ENCODE measurements at regions not wholly inside any gene's neighbourhood (a gene's known extent, or its start where the extent isn't known, plus 50 kb on each side); places are given as distances from the start of the nearest gene placed in this dataset.
A peak's percentile ranks its signal among the peaks of the same experiment; 100 is the strongest.

GRCh38 chr11:113613619-113614018 is 92.5 kb downstream of the TMPRSS5 start:
- no peak overlapping the region for H3K27ac Mint-ChIP-seq
- H3K27me3 ChIP-seq (ENCODE audit: control insufficient read depth in 2 of 2, insufficient read depth in 2 of 2, low read length in 2 of 2): no peaks in the 10 kb centered on the region
- H3K9me3 ChIP-seq (replicated peaks in 1 of 2; ENCODE audit: control insufficient read depth in 1 of 2, insufficient read depth in 1 of 2, low read length in 2 of 2): no peaks in the 10 kb centered on the region
- H3K36me3 Mint-ChIP-seq: no peaks in the 10 kb centered on the region
- H2AFZ ChIP-seq (ENCODE audit: insufficient read depth, low read depth, low read length, poor library complexity, severe bottlenecking): no peak overlapping the region
- peak overlapping the region in 1 of 2 donors; percentile 46 for H3K4me3 Mint-ChIP-seq
- H3K79me2 ChIP-seq (ENCODE audit: insufficient read depth, low read length): no peaks in the 10 kb centered on the region
- peak in 1 of 3 donors; percentile 19 for DNase-seq
- whole genome bisulfite sequencing (ENCODE audit: insufficient coverage): no CpG with 5 or more reads among the region's 5 CpGs
- no peak overlapping the region for H3K9ac ChIP-seq (ENCODE audit: insufficient read depth, low read length, poor library complexity, severe bottlenecking)
- H3K9me3 Mint-ChIP-seq: peaks cover 0 to 5% (median 0%) of the 10 kb centered on the region in 7 donors
- H3K4me1 Mint-ChIP-seq: peaks cover 7% of the 10 kb centered on the region
- no peaks in the 10 kb centered on the region for H3K36me3 ChIP-seq (replicated peaks in 1 of 2; ENCODE audit: control insufficient read depth in 1 of 2, insufficient read depth in 2 of 2, low read length in 2 of 2)
- H3K4me2 ChIP-seq (replicated peaks; ENCODE audit: extremely low read depth, low read length, poor library complexity, severe bottlenecking): no peak overlapping the region
- no peak overlapping the region for H3K4me3 ChIP-seq (replicated peaks in 1 of 3; ENCODE audit: low read depth in 2 of 3, low read length in 3 of 3)
- no peaks in the 10 kb centered on the region for H4K20me1 ChIP-seq (ENCODE audit: insufficient read depth, low read length)
- TF ChIP-seq, protein P1, sequence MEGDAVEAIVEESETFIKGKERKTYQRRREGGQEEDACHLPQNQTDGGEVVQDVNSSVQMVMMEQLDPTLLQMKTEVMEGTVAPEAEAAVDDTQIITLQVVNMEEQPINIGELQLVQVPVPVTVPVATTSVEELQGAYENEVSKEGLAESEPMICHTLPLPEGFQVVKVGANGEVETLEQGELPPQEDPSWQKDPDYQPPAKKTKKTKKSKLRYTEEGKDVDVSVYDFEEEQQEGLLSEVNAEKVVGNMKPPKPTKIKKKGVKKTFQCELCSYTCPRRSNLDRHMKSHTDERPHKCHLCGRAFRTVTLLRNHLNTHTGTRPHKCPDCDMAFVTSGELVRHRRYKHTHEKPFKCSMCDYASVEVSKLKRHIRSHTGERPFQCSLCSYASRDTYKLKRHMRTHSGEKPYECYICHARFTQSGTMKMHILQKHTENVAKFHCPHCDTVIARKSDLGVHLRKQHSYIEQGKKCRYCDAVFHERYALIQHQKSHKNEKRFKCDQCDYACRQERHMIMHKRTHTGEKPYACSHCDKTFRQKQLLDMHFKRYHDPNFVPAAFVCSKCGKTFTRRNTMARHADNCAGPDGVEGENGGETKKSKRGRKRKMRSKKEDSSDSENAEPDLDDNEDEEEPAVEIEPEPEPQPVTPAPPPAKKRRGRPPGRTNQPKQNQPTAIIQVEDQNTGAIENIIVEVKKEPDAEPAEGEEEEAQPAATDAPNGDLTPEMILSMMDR (IDR thresholded peaks at IDR 0.05): no peak
- intact Hi-C loops (cut with micrococcal nuclease): no loop called here
- peaks cover 0 to 2% (median 0%) of the 10 kb centered on the region in 3 donors for H3K27me3 Mint-ChIP-seq (ENCODE audit: low read depth in 3 of 3)
- no peaks in the 10 kb centered on the region for H3K4me1 ChIP-seq (ENCODE audit: control insufficient read depth in 1 of 2, insufficient read depth in 2 of 2, low read length in 2 of 2)
- no peak overlapping the region for H3K27ac ChIP-seq (ENCODE audit: low read depth in 1 of 2, low read length in 2 of 2)

- H3K4me1 Mint-ChIP-seq: no peaks in the 10 kb centered on the region
- intact Hi-C loops (cut with micrococcal nuclease): no loop called here
- no peaks in the 10 kb centered on the region for H3K36me3 Mint-ChIP-seq
- H3K4me3 ChIP-seq (replicated peaks in 1 of 3; ENCODE audit: low read depth in 2 of 3, low read length in 3 of 3): no peak overlapping the region
- H3K27ac ChIP-seq (ENCODE audit: low read depth in 1 of 2, low read length in 2 of 2): no peak overlapping the region
- no peaks in the 10 kb centered on the region for H4K20me1 ChIP-seq (ENCODE audit: insufficient read depth, low read length)
- H3K27me3 ChIP-seq (ENCODE audit: control insufficient read depth in 2 of 2, insufficient read depth in 2 of 2, low read length in 2 of 2): peaks cover 0 to 3% of the 10 kb centered on the region in 2 donors
- no peaks in the 10 kb centered on the region for H3K9me3 ChIP-seq (replicated peaks in 1 of 2; ENCODE audit: control insufficient read depth in 1 of 2, insufficient read depth in 1 of 2, low read length in 2 of 2)
- H3K27me3 Mint-ChIP-seq (ENCODE audit: low read depth in 3 of 3): peaks cover 0 to 2% (median 2%) of the 10 kb centered on the region in 3 donors
- peaks cover 0 to 7% (median 3%) of the 10 kb centered on the region in 7 donors for H3K9me3 Mint-ChIP-seq
- H3K79me2 ChIP-seq (ENCODE audit: insufficient read depth, low read length): no peaks in the 10 kb centered on the region
- no peaks in the 10 kb centered on the region for H3K4me1 ChIP-seq (ENCODE audit: control insufficient read depth in 1 of 2, insufficient read depth in 2 of 2, low read length in 2 of 2)
- no CpG with 5 or more reads among the region's 1 CpG for WGBS (ENCODE audit: insufficient coverage)
- H2AFZ ChIP-seq (ENCODE audit: insufficient read depth, low read depth, low read length, poor library complexity, severe bottlenecking): no peak overlapping the region
- no peak overlapping the region for H3K27ac Mint-ChIP-seq
- no peak overlapping the region for H3K9ac ChIP-seq (ENCODE audit: insufficient read depth, low read length, poor library complexity, severe bottlenecking)
- no peak overlapping the region for H3K4me3 Mint-ChIP-seq
- TF ChIP-seq, protein P1 (IDR thresholded peaks at IDR 0.05): no peak
- no peaks in the 10 kb centered on the region for H3K36me3 ChIP-seq (replicated peaks in 1 of 2; ENCODE audit: control insufficient read depth in 1 of 2, insufficient read depth in 2 of 2, low read length in 2 of 2)
- no peak overlapping the region for H3K4me2 ChIP-seq (replicated peaks; ENCODE audit: extremely low read depth, low read length, poor library complexity, severe bottlenecking)
- DNase-seq: no peak
Measured at GRCh38 chr11:113604186-113604585, 101.9 kb downstream of the TMPRSS5 start.
